Endodermal cell (in vitro differentiated cells): ENCODE measurements at regions not wholly inside any gene's neighbourhood (a gene's known extent, or its start where the extent isn't known, plus 50 kb on each side); places are given as distances from the start of the nearest gene placed in this dataset.

Source experiments
- DNase-seq: peaks from one replicate; pipeline ENCODE4 v3.0.0-alpha.2; 2017
- H3K27ac ChIP-seq: 2 replicates; pipeline ENCODE4 v1.5.1; 2013; ENCODE audit warnings: mild to moderate bottlenecking, low read depth, low read length, moderate library complexity
- H3K27me3 ChIP-seq: 2 replicates; pipeline ENCODE4 v1.6.1; 2013; ENCODE audit warnings: mild to moderate bottlenecking, low read length, moderate library complexity; ENCODE audit not compliant: insufficient read depth, control insufficient read depth, poor library complexity, severe bottlenecking
- H3K36me3 ChIP-seq: 2 replicates; pipeline ENCODE4 v1.7.0; 2013; ENCODE audit warnings: mild to moderate bottlenecking, low read length, moderate library complexity; ENCODE audit not compliant: control insufficient read depth, insufficient read depth
- H3K4me1 ChIP-seq: one replicate; pipeline ENCODE4 v1.7.0; 2013; ENCODE audit warnings: low read length; ENCODE audit not compliant: control insufficient read depth, insufficient read depth
- H3K4me3 ChIP-seq: 2 replicates; pipeline ENCODE4 v1.5.1; 2013; ENCODE audit warnings: mild to moderate bottlenecking, low read length, moderate library complexity
- H3K9ac ChIP-seq: 2 replicates; pipeline ENCODE4 v1.6.1; 2013; ENCODE audit warnings: mild to moderate bottlenecking, low read length, moderate library complexity; ENCODE audit not compliant: poor library complexity, severe bottlenecking; ENCODE audit errors: extremely low read depth
- H3K9me3 ChIP-seq: 2 replicates; pipeline ENCODE4 v1.6.1; 2013; ENCODE audit warnings: mild to moderate bottlenecking, low read length, moderate library complexity; ENCODE audit not compliant: control insufficient read depth
- H3K27ac Mint-ChIP-seq: 2 replicates; pipeline ENCODE4 v1.8.0; 2020; ENCODE audit warnings: mixed read lengths
- H3K27me3 Mint-ChIP-seq: 2 replicates; pipeline ENCODE4 v1.8.0; 2021; ENCODE audit warnings: mild to moderate bottlenecking, mixed read lengths; ENCODE audit not compliant: insufficient read depth
- H3K36me3 Mint-ChIP-seq: 2 replicates; pipeline ENCODE4 v1.8.0; 2020; ENCODE audit warnings: low read depth, mixed read lengths
- H3K4me1 Mint-ChIP-seq: 2 replicates; pipeline ENCODE4 v1.8.0; 2020; ENCODE audit warnings: mixed read lengths
- H3K4me3 Mint-ChIP-seq: 2 replicates; pipeline ENCODE4 v1.8.0; 2020; ENCODE audit warnings: mild to moderate bottlenecking, moderate library complexity, mixed read lengths
- H3K9me3 Mint-ChIP-seq: 2 replicates; pipeline ENCODE4 v1.8.0; 2020; ENCODE audit warnings: mild to moderate bottlenecking, mixed read lengths
- CTCF ChIP-seq: fragments of 200-600 bp; sonication (generic); conservative IDR thresholded peaks from 2 replicates; pipeline ENCODE4 v1.5.0; 2021; ENCODE audit warnings: antibody characterized with exemption, mild to moderate bottlenecking
- WGBS, 2 experiments: methylation state at CpG; one replicate each; pipeline versions ENCODE4 v1.1.5 to v1.1.7; 2013; ENCODE audit warnings: missing lambda C conversion rate in 2 of 2, mixed read lengths in 1 of 2; ENCODE audit not compliant: insufficient coverage in 1 of 2, insufficient read length in 1 of 2; 5-methylcytosine and 5-hydroxymethylcytosine counted together

GRCh38 chr1:103953386-103953785 is 203.7 kb downstream of the AMY1C start:
- H3K9me3 ChIP-seq, result no peaks in the 10 kb centered on the region
- no peak overlapping the region for H3K4me3 Mint-ChIP-seq
- H3K27me3 Mint-ChIP-seq, result no peaks in the 10 kb centered on the region
- H3K9me3 Mint-ChIP-seq, result no peaks in the 10 kb centered on the region
- H3K27me3 ChIP-seq, result peaks cover 9% of the 10 kb centered on the region
- WGBS, 2 experiments, result 89% methylated on average over 4 of the region's 4 CpGs; no CpG with 5 or more reads in 1 of the 2 experiments
- no peaks in the 10 kb centered on the region for H3K36me3 ChIP-seq
- DNase-seq, result no peak
- TF ChIP-seq CTCF, result no peak
- H3K4me3 ChIP-seq, result no peak overlapping the region
- peaks cover under 1% of the 10 kb centered on the region for H3K4me1 Mint-ChIP-seq
- no peak overlapping the region for H3K27ac Mint-ChIP-seq
- H3K27ac ChIP-seq, result no peak overlapping the region
- H3K4me1 ChIP-seq, result no peaks in the 10 kb centered on the region
- no peak overlapping the region for H3K9ac ChIP-seq
- H3K36me3 Mint-ChIP-seq, result no peaks in the 10 kb centered on the region

- H3K27me3 Mint-ChIP-seq, result no peaks in the 10 kb centered on the region
- Histone ChIP-seq H3K27me3 (peaks cover 9% of the 10 kb centered on the region), H3K27ac (no peak overlapping the region), H3K9me3 (peaks cover 16% of the 10 kb centered on the region), H3K4me3 (no peak overlapping the region), H3K36me3 (no peaks in the 10 kb centered on the region), H3K9ac (no peak overlapping the region), H3K4me1 (no peaks in the 10 kb centered on the region)
- no peaks in the 10 kb centered on the region for H3K36me3 Mint-ChIP-seq
- no peak for DNase-seq
- TF ChIP-seq CTCF, result no peak
- 96% methylated on average over 1 of the region's 1 CpG; no CpG with 5 or more reads in 1 of the 2 experiments for WGBS, 2 experiments
- H3K27ac Mint-ChIP-seq, result no peak overlapping the region
- H3K4me3 Mint-ChIP-seq, result no peak overlapping the region
- peaks cover 2% of the 10 kb centered on the region for H3K4me1 Mint-ChIP-seq
- peaks cover 5% of the 10 kb centered on the region for H3K9me3 Mint-ChIP-seq
These were observed 209.0 kb downstream of the AMY1C start for GRCh38 chr1:103958699-103959098.

GRCh38 chr1:103959565-103959964 is 209.9 kb downstream of the AMY1C start:
- no peaks in the 10 kb centered on the region for H3K4me1 ChIP-seq
- H3K27ac Mint-ChIP-seq, result no peak overlapping the region
- 89% methylated on average over 4 of the region's 4 CpGs; no CpG with 5 or more reads in 1 of the 2 experiments for WGBS, 2 experiments
- no peak overlapping the region for H3K4me3 ChIP-seq
- H3K4me3 Mint-ChIP-seq, result no peak overlapping the region
- peaks cover 16% of the 10 kb centered on the region for H3K9me3 ChIP-seq
- H3K9me3 Mint-ChIP-seq, result peaks cover 5% of the 10 kb centered on the region
- H3K36me3 Mint-ChIP-seq, result no peaks in the 10 kb centered on the region
- TF ChIP-seq CTCF, result no peak
- peaks cover 2% of the 10 kb centered on the region for H3K4me1 Mint-ChIP-seq
- H3K27me3 Mint-ChIP-seq, result no peaks in the 10 kb centered on the region
- DNase-seq, result no peak
- H3K27ac ChIP-seq, result no peak overlapping the region
- no peak overlapping the region for H3K9ac ChIP-seq
- peaks cover 9% of the 10 kb centered on the region for H3K27me3 ChIP-seq
- no peaks in the 10 kb centered on the region for H3K36me3 ChIP-seq
